ENCODE measurements at regions not wholly inside any gene's neighbourhood (a gene's known extent, or its start where the extent isn't known, plus 50 kb on each side); places are given as distances from the start of the nearest gene placed in this dataset.
A peak's percentile ranks its signal among the peaks of the same experiment; 100 is the strongest.

DNA sequence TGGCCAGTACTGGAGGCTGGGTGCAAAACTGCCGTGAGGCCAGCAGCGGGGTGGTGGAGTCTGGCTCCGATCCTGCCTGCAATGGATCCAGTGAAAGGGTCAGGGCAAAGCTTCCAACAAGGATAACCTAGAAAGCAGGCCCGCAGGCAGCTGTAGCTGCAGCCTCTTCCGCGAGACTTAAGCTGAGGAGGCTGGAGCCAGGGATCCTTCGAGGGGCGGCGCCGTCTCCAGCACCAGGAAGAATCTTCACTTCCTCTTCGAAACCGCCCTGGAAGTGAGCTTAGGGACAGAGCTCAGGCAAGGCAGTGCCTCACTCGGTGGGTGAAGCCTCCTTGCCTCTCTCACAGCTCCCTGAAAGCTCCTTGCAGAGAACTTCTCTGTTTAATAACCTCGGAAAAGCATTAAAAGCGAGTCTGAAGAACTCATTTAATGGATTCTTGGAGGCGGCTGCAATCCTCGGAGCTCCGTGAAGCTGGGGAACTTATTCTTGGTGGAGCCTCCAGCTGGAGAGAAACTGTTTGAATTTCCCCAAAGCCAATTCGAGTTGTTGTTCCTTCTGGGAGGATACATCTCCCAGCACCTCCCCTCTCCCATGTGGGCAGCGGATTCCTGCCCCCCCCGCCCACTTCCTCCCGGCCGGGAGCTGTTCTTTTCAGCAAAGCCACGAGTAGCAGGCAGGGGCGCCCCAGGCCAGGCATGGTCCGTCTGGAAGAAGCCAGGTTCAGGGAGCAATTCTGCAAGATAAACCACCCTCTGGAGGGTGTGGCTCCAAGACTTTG is 169.9 kb downstream of the CTTN start:
- peak overlapping the region; percentile 85 for H3K27ac Mint-ChIP-seq (ENCODE audit: unreplicated experiment)
- no peaks in the 10 kb centered on the region for H3K36me3 Mint-ChIP-seq (ENCODE audit: low read depth)
- peaks cover 14% of the 10 kb centered on the region for H3K4me1 Mint-ChIP-seq (ENCODE audit: low read depth)
- no peaks in the 10 kb centered on the region for H3K9me3 Mint-ChIP-seq (ENCODE audit: low read depth)
- peak overlapping the region; percentile 79 for H3K4me3 Mint-ChIP-seq (ENCODE audit: unreplicated experiment)
- peak; percentile 66 for DNase-seq (ENCODE audit: low spot score)
- peaks cover 4% of the 10 kb centered on the region for H3K27me3 Mint-ChIP-seq (ENCODE audit: low read depth)
- TF ChIP-seq, protein P1, sequence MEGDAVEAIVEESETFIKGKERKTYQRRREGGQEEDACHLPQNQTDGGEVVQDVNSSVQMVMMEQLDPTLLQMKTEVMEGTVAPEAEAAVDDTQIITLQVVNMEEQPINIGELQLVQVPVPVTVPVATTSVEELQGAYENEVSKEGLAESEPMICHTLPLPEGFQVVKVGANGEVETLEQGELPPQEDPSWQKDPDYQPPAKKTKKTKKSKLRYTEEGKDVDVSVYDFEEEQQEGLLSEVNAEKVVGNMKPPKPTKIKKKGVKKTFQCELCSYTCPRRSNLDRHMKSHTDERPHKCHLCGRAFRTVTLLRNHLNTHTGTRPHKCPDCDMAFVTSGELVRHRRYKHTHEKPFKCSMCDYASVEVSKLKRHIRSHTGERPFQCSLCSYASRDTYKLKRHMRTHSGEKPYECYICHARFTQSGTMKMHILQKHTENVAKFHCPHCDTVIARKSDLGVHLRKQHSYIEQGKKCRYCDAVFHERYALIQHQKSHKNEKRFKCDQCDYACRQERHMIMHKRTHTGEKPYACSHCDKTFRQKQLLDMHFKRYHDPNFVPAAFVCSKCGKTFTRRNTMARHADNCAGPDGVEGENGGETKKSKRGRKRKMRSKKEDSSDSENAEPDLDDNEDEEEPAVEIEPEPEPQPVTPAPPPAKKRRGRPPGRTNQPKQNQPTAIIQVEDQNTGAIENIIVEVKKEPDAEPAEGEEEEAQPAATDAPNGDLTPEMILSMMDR (IDR thresholded peaks at IDR 0.05) = peak; percentile 68

DNA sequence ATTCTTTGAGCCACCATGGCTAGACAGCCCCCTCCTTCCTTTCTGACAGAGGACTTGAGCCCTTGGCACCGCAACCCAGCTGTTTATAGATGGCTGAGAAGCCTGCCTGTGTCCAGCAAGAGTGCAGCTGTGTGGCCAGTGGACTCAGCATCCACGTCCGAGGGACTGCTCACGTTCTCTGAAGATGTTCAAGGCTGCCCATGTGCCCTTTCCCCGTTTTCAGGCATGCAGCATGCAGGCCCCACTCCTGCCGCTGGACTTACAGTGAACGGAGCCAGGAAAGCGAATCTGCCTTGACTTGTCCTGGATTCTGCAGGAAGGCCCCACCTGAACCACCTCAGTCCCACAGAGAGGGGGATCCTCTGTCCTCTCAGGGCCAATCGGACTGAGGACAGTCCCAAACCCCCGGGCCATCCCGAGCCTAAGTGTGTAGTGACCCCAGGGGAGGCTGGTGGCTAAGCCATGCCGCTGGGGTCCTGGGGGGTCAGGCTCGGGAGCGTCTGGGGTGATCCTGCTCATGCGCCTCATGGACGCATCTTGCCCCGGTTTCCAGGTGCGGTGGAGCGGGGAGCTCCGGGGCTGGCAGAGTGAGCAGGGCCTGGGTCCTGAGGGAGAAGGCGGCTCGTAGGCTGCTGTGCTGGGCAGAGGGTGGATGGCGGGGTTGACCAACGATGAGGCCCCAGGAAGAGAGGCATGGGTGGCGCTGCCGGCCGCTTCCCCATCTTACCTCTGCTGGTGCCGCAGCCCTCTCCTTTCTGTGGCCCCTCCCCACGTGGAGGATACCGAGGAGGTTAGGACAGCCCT is 170.7 kb downstream of the CTTN start:
- TF ChIP-seq, protein P1 (IDR thresholded peaks at IDR 0.05) = peak; percentile 12
- H3K4me3 Mint-ChIP-seq (ENCODE audit: unreplicated experiment) = peak overlapping the region; percentile 79
- peak; percentile 89 for DNase-seq (ENCODE audit: low spot score)
- H3K27me3 Mint-ChIP-seq (ENCODE audit: low read depth) = peaks cover under 1% of the 10 kb centered on the region
- H3K27ac Mint-ChIP-seq (ENCODE audit: unreplicated experiment) = no peak overlapping the region
- no peaks in the 10 kb centered on the region for H3K36me3 Mint-ChIP-seq (ENCODE audit: low read depth)
- H3K9me3 Mint-ChIP-seq (ENCODE audit: low read depth) = no peaks in the 10 kb centered on the region
- peaks cover 14% of the 10 kb centered on the region for H3K4me1 Mint-ChIP-seq (ENCODE audit: low read depth)

DNA sequence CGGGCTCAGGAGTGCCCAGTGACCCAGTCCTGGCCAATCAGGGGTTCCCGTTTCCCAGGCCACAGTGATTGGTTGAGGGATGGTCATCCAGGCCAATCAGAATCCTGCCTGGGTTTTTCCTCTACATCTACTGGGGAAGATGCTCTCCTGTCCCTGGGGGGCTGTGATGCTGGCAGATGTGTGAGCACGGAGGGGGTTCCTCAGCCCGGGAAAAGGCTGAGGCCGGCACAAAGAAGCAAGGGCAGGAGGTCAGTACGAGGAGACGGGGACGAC is 171.2 kb downstream of the CTTN start:
- Mint-ChIP-seq H3K36me3 (ENCODE audit: low read depth) (no peaks in the 10 kb centered on the region), H3K4me3 (ENCODE audit: unreplicated experiment) (no peak overlapping the region), H3K9me3 (ENCODE audit: low read depth) (no peaks in the 10 kb centered on the region), H3K27me3 (ENCODE audit: low read depth) (peaks cover 2% of the 10 kb centered on the region), H3K27ac (ENCODE audit: unreplicated experiment) (no peak overlapping the region), H3K4me1 (ENCODE audit: low read depth) (peaks cover 14% of the 10 kb centered on the region)
- DNase-seq (ENCODE audit: low spot score) = peak; percentile 59
- TF ChIP-seq, protein P1 (IDR thresholded peaks at IDR 0.05) = no peak

DNA sequence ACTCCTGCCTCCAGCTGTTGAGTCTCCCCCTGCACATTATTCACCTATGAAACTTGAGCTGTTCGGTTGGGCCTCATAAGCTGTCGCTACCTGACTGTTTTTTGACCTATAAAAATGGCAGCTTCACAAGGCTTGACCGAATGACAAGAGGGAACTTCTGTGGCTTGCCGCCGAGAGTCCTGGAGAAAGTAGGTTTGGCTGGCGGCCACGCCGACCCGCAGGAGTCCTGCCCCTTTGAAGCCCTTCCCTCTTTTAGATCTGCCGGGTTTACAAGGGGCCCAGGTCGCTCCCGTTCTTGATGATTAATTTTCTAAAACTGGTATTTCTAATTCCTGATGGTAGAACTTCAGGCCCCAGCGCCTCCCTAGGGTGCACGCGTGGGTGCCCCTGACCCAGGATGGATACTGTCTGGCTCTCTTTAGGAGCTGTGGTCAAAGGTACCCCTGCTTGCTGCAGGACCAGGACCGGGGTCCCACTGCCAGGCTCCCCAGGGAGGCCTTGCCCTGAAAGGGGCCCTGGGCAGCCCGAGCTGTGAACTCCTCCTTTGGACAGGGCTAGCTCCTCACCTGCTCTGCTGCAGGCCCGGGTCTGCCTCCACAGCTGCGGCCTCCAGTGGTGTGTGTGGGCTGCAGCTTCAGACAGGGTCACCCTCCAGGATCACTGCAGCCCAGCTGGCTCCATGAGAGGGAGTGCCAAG is 171.8 kb downstream of the CTTN start:
- Mint-ChIP-seq H3K27me3 (ENCODE audit: low read depth) (peaks cover 4% of the 10 kb centered on the region), H3K9me3 (ENCODE audit: low read depth) (no peaks in the 10 kb centered on the region), H3K4me1 (ENCODE audit: low read depth) (peaks cover 14% of the 10 kb centered on the region), H3K36me3 (ENCODE audit: low read depth) (no peaks in the 10 kb centered on the region), H3K27ac (ENCODE audit: unreplicated experiment) (no peak overlapping the region), H3K4me3 (ENCODE audit: unreplicated experiment) (no peak overlapping the region)
- peak; percentile 61 for DNase-seq (ENCODE audit: low spot score)
- TF ChIP-seq, protein P1 (IDR thresholded peaks at IDR 0.05) = no peak

DNA sequence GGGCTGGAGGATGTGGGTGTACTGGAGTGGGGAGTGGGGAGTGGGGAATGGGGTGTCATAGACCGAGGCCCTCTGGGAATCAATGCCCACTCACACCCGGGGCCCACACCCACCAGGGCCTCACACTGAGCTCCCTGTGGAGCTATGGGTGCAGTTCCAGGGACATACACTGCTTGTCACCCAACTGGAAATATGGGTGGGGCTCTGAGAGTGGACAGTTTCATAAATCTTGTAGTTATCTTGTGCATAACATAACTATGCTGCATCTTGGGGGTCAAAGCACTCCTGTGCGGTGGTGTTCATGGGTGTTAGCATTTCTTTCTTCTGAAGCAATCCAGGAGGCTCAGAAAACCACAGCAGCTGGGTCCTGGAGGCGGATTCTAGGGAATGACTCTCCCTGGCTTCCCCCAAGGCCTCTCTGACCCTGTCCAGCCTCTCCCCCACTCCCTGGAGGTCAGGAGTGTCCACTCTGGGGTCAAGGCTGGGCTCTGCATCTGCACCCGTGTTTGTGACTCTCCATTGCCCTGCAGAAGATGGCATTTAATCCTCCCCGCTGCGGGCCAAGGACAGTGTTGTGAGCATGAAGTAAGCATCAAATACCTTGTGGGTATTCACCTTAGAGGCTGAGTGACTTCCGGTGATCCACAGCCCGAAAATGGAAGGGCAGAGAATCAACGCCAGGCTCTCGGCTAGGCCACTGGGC is 172.5 kb downstream of the CTTN start:
- Mint-ChIP-seq H3K9me3 (ENCODE audit: low read depth) (no peaks in the 10 kb centered on the region), H3K27me3 (ENCODE audit: low read depth) (peaks cover 4% of the 10 kb centered on the region), H3K4me3 (ENCODE audit: unreplicated experiment) (no peak overlapping the region), H3K36me3 (ENCODE audit: low read depth) (no peaks in the 10 kb centered on the region), H3K27ac (ENCODE audit: unreplicated experiment) (no peak overlapping the region), H3K4me1 (ENCODE audit: low read depth) (peaks cover 14% of the 10 kb centered on the region)
- TF ChIP-seq, protein P1 (IDR thresholded peaks at IDR 0.05) = no peak
- DNase-seq (ENCODE audit: low spot score) = no peak

All from chondrocyte (in vitro differentiated cells).